GM18867 (cell line): ENCODE measurements at regions not wholly inside any gene's neighbourhood (a gene's known extent, or its start where the extent isn't known, plus 50 kb on each side); places are given as distances from the start of the nearest gene placed in this dataset.
"Not testable (repeated sequence)": the region's sequence is repeated elsewhere in the genome, so short reads cannot be mapped to it uniquely, and the experiment has no call there.

ENCODE experiments used
- ATAC-seq: cut with Tn5 transposase; IDR thresholded peaks from one replicate; pipeline ENCODE4 v1.9.1; 2021; ENCODE audit warnings: mild to moderate bottlenecking, moderate library complexity; ENCODE audit not compliant: unreplicated experiment

GRCh38 chr7:94104301-94104700 is 100.1 kb upstream of the BET1 start:
- no peak for ATAC-seq

GRCh38 chr7:94109556-94109955 is 105.4 kb upstream of the BET1 start:
- ATAC-seq, result peak; percentile 72

- peak; percentile 63 for ATAC-seq
These were observed 106.9 kb upstream of the BET1 start for GRCh38 chr7:94111009-94111408.

DNA sequence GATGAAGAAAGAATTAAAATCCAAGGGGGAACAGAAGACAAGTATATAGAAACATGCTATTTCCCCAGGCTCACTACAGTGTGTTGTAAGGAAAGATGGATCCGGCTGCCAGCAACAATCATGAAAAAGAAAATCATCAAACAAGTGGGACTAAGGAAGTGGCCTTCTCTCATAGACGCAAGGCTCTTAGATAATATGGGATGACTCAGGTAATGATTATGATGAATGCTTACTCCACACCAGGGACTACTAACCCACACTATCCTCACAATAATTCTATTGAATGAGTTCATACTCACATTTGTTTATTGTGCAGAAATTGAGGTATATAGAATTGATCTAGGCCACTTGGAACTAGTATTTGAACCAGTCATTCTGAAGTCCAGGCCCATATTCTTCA is 111.2 kb upstream of the BET1 start:
- no peak for ATAC-seq

DNA sequence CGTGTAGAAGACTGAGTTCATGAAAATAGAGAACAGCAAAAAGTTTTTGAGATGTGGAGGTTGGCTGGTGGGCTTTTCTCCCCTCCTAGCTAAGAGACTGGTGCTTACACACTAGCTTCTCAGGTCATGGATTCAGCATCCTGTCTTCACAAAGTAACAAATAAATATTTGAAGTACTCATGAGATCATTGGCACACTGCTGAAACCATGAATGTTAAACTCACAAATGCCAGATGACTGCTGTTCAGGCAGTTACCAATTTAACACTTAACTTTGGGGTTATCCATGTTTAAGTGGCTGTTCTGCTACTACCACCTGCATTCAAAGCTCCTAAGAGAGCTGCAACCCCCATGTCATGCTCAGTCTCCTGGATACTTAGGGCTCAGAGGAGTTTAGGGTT is 119.0 kb upstream of the BET1 start:
- no peak for ATAC-seq

GRCh38 chr7:94127026-94127425 is 122.9 kb upstream of the BET1 start:
- ATAC-seq, result no peak

DNA sequence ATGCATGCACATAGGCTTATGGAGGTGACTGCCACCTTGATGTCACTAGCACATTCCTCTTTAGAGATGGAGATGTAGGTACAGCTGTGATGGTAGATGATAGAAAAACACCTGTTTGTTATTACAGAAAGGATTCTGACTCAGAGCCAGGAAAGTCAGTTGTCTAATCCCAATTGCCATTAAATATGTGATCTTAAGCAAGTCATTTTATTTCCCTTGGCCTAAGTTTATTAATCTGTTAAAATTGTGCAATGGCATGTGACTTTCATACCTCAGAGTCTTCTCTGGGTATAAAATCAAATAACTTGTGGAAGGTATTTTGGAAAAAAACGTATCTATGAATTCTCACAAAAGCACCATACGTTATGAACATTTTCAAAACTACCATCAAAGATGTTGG is 123.9 kb upstream of the BET1 start:
- no peak for ATAC-seq

GRCh38 chr7:94129443-94130140 is 125.4 kb upstream of the BET1 start:
- no peak for ATAC-seq

GRCh38 chr7:94130716-94131115 is 126.6 kb upstream of the BET1 start:
- ATAC-seq, result no peak

DNA sequence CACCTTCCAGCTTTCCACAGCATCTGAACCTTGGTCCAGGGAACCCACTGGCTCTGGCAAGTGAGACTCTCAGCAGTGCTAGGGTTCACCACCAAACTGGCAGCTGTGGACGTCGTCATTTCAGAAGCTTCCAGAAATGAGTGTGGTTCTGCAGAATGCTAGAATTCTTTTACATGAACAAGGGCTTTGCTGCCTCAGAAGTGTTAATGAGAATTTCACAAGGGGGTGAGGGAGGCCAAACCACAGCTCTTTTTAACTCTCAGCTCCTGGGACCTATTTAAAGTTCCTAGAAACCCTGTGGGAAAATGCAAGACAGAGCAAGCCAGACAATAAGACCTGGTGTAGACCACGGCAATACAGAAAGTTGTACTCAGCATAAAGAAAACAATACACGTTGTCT is 129.3 kb upstream of the BET1 start:
- ATAC-seq, result peak; percentile 79

DNA sequence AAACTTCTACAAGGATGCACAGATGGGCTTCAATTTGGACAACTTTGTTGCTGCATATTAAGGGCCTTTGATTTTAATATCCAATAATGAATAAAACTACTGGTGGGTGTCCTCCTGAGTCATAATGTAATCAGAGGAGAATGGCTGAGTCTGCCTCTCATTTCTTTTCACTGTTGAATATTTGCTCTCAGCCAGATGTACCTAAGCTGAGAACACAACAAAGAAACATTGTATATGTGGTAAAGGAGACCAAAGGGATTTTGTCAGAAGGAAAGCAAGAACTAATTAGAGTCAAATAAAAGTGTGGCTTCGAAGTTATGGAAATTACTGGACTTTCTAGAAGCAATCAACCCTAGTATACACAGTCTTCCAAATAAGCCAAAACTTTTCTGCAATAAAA is 131.0 kb upstream of the BET1 start:
- ATAC-seq, result no peak

GRCh38 chr7:94142281-94142680 is 138.1 kb upstream of the BET1 start:
- ATAC-seq, result no peak

DNA sequence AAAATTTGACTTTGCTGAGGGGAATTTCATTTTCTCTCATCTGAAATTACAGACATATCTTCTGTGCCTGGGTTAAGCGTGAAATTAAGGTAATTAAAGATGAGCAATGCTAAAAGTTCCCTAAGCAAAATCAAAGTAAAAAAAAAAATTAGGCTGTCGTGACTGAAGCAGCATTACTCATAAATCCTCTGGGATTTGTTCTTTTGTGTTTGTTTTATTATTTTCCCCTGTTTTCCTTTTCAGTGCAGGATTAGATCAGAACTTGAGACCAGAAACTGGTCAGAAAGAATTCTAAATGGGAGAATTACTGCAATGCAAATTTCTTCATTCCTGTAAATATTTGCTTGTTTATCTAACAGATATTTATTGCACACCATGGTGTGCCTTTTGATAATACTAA is 141.4 kb upstream of the BET1 start:
- ATAC-seq, result no peak

DNA sequence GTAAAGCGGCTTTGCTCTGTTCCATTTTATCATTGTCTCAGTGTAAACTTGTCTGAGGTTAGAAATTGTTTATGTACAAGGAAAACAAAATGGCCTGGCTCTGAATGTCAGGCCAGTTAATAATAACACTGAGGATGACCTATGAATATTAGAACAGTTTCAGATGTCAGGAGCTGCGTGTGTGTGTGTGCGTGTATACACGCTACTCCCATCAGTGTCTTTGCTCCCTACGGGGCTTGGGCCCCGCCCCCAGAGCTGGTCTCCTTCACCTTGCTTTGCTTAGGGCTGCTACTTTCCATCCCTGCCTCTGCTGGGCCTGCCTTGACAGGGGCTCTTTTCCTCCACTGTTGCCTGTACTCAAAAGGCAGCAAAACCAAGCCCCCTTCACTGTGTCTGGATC is 142.3 kb upstream of the BET1 start:
- no peak for ATAC-seq

DNA sequence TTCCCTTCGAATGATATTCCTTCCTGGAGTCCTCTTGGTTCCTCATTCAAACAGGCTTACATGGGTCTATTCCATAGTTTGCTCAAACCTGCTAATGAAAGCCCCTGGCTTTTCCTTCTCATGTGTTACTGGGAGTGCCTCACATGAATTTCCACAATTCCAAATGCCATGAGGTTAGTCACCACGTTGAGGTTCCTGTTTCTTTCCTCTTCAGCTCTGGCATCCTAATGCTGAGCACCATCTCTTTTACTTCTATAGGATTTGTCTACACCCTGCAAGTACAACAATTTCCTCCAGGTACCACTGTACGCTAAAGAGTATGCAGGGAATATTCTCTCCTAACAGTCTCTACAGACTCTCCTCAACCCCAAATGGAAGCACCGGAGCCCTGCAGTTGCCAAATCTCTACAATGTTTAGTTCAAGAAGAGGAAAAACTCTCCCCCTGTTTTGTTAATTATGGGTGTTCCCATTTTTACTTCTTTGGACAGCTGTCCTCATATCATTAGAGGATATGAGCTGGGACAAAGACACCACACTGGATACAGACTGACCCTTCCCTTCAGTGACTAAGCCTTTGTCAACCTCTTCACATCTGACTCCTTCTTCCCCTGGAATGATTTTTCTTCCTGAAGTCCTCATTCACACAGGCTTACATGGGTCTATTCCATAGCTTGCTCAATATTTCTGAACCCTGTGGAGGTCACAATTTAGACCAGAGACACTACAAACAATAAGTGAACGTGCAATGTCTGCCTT is 145.8 kb upstream of the BET1 start:
- no peak for ATAC-seq

DNA sequence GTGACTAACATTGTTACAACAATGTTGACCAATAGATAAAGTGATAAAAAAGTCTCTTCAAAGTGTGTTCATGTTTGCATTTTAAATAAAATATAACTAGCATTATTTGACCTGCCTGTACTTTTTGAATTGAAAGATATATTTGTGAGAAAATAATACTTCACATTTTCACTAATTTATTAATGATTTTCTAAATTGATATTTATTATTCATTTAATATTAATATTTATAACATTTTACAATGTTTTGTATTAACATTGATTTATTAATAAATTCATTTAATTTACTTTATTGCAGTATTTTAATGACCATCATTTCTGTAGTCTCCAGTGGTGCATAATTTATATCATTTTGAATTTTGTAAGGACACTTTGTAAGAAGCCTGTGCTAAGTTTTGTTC is 150.0 kb upstream of the BET1 start:
- no peak for ATAC-seq

- no peak for ATAC-seq
These were observed 150.7 kb upstream of the BET1 start for GRCh38 chr7:94154858-94155257.

DNA sequence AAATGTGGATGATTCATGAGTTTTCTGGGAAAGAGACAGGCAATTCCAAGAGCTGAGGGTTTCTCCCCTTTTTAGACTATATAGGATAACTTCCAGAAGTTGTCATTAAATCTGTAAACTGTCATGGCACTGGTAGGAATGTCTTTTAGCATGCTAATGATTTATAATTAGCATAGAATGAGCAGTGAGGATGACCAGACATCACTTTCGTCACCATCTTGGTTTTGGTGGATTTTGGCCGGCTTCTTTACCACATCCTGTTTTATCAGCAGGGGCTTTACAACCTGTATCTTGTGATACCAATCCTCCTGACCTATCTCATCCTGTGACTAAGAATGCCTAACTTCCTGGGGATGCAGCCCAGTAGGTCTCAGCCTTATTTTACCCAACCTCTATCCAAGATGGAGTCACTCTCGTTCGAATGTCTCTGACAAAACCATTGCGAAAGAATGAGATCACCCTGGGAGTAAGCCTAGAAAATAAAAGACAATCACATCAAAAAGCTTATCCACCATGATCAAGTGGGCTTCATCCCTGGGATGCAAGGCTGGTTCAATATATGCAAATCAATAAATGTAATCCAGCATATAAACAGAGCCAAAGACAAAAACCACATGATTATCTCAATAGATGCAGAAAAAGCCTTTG is 153.6 kb upstream of the BET1 start:
- ATAC-seq, result not testable (repeated sequence)

- ATAC-seq, result peak; percentile 100
These were observed 156.7 kb upstream of the BET1 start for GRCh38 chr7:94160719-94161435.

DNA sequence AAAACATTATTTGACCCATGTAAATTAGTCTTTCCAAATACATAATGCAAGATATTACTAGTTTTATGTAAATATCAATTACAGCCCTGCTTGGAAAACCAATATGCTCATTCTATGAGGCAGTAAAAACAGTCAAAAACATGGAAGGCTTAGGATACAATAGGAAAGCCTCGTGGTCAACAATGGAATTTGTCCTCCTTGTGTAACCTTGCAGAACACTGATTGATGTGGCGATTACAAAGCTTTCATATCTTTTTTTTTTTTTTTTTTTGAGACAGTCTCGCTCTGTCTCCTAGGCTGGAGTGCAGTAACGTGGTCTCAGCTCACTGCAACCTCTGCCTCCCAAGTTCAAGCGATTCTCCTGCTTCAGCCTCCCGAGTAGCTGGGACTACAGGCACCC is 157.3 kb upstream of the BET1 start:
- no peak for ATAC-seq

- no peak for ATAC-seq
These were observed 165.5 kb upstream of the BET1 start for GRCh38 chr7:94169682-94170081.
